GM04504 (cell line): ENCODE measurements at regions not wholly inside any gene's neighbourhood (a gene's known extent, or its start where the extent isn't known, plus 50 kb on each side); places are given as distances from the start of the nearest gene placed in this dataset.

Experiments used
- DNase-seq: peaks from one replicate; pipeline ENCODE4 v3.0.0-alpha.2; 2012; ENCODE audit warnings: low read depth

DNA sequence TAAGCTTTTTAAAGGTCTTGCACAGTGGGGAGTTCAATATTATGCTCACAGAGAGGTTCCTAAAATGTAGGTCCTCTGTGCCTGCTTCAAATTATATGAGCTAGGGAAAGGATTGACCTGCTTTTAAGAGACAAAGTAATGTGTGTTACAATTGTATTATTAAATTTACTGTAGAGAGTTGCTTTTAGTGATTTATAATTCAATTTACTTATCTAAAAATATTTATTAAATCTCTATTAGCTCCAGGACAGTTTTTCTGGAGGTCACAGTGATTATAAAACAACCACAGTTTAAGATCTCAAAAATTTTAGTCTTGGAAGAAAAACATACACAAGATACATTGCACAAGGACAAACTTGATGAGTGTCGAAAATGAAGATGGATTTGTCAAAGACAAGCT is 665.7 kb upstream of the ARPP21 start:
- no peak for DNase-seq

DNA sequence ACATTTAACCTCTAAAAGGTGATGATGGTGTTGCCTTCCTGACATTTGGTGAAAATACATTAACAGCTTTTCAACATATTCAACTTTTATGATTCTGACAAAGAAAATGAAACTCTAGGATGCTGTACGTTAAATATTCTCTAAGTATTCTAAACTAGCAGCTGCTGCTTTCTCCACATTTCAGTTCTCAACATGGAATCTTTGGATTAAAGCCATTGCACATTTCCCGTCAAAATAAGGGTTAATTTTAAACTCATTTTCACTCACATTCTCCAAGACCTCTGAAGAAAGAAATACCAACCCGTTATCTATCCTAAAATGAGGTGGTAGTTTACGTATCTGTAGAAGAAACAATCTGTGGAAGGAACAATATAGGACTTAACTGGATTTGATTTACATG is 655.7 kb upstream of the ARPP21 start:
- DNase-seq, result no peak

GRCh38 chr3:34988296-34988695 is 651.0 kb upstream of the ARPP21 start:
- no peak for DNase-seq

DNA sequence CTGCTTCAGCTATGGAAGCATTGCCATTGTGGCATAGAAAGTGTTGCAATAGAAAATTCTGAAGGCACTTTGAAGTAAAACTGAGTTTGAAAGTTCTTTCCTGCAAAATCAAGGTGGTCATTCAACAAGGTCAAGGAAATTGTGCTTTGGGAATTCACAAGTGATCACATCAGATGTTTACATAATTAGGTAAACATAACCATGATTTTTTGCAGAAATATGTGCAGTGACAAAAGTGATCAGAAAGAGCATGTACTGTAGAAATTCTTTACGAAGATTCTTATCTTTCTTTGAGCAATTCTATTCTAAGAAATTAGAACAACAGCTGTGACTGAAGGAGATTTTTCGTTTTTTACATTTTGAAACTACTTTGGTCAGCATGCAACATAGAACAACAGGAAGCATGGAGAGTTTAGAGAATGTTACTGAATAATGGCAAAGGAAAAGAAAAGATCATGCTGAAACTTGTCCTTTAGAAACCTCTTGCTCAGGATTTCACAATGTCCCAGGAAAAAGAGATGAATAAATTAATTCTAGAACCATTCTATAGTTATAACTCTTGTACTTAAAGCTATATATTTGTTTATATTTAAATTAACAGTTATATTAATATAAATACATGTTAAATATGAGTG is 643.4 kb upstream of the ARPP21 start:
- no peak for DNase-seq

GRCh38 chr3:34998902-34999301 is 640.4 kb upstream of the ARPP21 start:
- no peak for DNase-seq

GRCh38 chr3:35012214-35012613 is 627.1 kb upstream of the ARPP21 start:
- DNase-seq, result no peak

GRCh38 chr3:35028157-35028556 is 611.2 kb upstream of the ARPP21 start:
- DNase-seq, result no peak

DNA sequence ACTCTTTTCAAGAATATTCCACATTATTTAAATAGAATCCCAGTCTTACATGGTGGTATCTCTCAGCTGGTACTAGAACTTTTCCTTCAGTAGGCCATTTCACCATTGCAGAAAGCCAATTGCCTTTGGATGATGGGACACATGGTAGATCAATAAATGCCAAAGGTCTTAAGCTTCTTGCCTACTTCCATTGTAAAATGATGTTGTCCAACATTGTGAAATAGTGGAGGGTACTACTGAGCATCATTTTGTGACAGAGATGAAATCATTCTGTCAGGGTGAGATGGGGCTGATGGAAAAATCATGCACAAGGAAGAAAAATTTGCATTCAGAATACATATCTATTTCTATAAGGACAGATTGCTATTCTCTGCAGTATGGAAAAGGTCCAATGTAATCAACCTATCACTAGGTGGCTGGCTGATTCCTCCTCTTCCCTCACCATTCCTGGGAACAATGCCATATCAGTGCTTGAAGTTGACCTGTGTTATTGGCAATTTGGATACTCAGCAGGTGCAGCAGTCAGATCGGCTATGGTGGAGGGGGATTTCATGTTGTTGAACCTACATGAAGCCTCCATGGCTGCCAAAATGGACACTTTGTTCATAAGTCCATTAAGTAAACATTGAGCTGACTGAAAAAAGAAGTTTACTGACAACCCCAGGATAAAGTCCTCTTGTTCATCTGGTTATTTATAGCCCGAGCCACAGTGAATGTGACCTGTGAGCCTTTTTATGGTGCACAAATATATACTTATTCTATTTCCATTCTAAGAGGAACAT is 596.9 kb upstream of the ARPP21 start:
- no peak for DNase-seq

DNA sequence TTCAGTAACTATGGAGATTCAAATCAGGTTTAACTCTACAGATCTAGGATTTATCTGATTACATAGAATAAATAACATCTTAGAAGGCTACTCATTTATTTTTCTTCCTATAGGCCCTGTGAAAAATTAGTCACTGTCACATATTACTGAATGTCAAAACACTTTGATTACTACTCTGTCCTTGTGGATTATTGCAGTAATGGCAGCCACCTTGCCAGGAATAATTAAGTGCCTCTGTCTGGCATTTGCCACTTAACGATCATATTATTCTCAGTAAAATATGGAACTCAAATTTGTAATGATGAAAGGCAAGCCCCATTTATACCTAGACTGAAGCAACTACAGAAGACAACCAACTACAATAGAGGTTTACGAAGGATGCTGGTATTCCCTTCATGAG is 596.3 kb upstream of the ARPP21 start:
- no peak for DNase-seq

GRCh38 chr3:35044190-35044589 is 595.1 kb upstream of the ARPP21 start:
- no peak for DNase-seq

GRCh38 chr3:35045118-35045517 is 594.2 kb upstream of the ARPP21 start:
- no peak for DNase-seq

- no peak for DNase-seq
Measured at GRCh38 chr3:35064761-35065160, 574.6 kb upstream of the ARPP21 start.

- DNase-seq, result no peak
Measured at GRCh38 chr3:35065891-35066290, 573.4 kb upstream of the ARPP21 start.

- no peak for DNase-seq
Measured at GRCh38 chr3:35067750-35068149, 571.6 kb upstream of the ARPP21 start.

DNA sequence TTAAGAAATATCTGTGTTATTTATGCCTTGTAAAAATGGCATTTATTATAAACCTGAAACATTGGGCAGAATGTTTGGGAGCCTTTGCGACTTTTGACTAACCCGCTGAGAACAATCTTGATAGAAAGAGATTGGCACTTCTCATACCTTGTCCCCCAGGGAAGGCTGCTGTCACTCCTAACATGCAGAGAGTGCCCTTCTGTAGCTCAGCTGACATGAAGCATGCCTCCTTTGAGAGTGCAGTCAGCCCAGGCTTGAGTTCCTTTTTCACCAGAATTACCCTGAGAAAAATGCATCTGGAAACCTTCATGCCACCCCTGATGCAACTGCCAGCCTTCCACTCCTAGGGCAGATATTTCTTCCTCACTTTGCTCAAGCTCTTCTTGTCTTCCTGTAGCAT is 569.2 kb upstream of the ARPP21 start:
- no peak for DNase-seq

DNA sequence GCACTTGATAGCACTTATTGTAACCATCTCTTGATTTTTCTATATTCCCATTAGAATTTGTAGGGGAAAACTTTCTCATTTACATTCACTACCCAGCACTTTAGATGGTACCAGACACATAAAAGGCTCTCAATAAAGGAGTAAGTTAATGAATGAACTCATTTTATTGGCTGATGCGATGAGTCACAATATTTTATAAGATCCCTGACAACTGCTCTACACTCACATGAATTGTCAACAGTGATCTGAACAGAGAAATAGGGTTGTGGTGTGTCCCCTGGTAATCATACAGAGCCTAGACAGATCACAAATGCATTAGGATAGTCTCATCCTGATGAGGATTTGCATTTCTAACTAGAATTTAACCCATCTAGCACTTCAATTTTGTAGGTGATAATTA is 567.6 kb upstream of the ARPP21 start:
- no peak for DNase-seq

DNA sequence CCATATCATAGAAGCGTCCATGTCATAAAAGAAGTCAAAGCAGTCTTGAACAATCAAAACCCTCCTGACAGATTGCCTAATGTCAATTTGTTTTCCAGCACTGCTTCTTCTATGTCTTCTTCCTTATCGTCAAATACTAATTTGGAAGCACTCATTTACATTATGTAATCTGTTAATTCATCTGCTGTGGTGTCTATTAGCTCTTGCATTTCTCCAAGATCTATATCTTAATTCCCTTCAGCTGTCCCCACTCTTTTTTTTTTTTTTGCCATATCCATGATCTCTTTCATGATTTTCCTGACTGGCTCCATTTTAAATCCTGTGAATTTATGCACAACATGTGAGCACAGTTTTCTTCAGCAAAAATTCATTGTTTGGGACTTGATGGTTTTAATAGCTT is 560.5 kb upstream of the ARPP21 start:
- DNase-seq, result no peak

- DNase-seq, result no peak
Measured at GRCh38 chr3:35079403-35079802, 559.9 kb upstream of the ARPP21 start.

- DNase-seq, result no peak
Measured at GRCh38 chr3:35081899-35082298, 557.4 kb upstream of the ARPP21 start.

DNA sequence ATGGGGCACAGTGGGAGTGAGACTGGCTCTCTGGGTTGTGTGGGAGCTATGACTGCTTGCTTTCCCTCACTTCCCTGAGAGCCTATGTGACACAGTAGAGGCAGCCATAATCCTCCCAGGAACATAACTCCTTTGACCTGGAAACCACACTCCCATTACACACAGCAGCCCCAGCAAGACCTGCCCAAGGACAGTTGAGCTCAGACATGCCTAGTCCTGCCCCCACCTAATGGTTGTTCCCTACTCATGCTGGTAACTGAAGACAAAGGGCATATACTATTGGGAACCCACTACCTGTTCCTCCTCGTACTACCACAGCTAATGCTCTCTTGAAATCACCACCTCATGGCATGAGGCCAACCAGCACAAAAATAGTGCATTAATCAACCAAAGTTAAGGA is 550.4 kb upstream of the ARPP21 start:
- no peak for DNase-seq

DNA sequence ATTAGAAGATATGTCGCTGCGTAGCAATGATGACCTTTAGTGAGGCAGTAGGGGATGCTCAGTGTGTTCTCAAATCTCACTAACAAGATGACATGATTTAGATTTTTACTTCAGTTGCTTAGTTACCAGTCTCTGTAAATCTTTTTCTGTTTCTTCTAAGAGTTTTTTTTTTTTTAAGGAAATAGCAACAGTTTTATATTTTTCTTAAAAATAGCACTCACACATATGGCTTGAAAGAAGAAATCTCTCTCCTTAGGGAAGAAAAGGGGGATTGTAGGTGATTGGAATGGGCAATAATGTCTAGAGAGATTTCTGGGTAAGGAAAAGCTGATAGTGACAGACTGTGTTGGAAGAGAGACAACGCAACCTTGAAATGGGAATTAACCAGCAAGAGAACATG is 524.6 kb upstream of the ARPP21 start:
- DNase-seq, result no peak

DNA sequence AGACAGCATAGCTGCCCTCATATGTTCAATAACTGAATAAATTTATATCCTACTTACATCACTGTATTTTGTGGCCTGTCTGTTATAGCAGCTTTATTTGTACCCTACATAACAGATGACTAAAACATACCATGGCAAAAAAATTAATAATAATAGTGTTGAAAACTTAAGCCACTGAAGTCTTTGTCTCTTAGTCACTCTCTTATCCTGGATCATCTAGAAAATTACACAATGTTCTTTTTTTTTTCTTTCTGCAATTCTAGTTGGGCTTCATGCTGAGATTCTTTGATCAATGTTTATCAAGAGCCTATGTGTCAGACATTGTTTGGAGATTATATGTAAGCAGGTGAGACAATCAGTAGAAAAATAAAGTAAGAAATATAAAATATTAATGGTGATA is 519.3 kb upstream of the ARPP21 start:
- no peak for DNase-seq

GRCh38 chr3:35137612-35138011 is 501.7 kb upstream of the ARPP21 start:
- no peak for DNase-seq

DNA sequence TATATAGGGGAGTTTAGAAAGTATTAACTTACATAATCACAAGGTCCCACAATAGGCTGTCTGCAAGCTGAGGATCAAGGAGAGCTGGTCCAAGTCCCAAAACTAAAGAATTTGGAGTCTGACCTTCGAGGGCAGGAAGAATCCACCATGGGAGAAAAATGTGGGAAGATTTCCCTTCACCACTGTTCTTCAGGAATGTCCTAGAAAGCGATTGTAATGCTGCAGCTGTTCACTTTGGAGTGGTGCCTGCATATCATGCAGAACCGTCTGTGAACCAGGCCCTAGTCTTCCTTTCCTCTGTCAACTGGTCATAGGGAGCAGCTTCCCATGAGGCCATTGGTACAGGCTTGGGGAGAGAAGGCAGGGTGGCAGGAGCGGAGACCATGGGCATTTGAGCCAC is 497.9 kb upstream of the ARPP21 start:
- DNase-seq, result no peak
